ENCODE measurements at regions not wholly inside any gene's neighbourhood (a gene's known extent, or its start where the extent isn't known, plus 50 kb on each side); places are given as distances from the start of the nearest gene placed in this dataset.
"Not testable (repeated sequence)": the region's sequence is repeated elsewhere in the genome, so short reads cannot be mapped to it uniquely, and the experiment has no call there.

GRCh38 chr12:126036348-126036747 is 971.1 kb downstream of the AACS start:
- no peak overlapping the region for H3K4me2 ChIP-seq (ENCODE audit: insufficient read depth, low read length)
- no peak overlapping the region for H3K27ac ChIP-seq (ENCODE audit: low read depth, low read length)
- DNase-seq (ENCODE audit: insufficient read length, low spot score, missing footprints): no peak
- no peaks in the 10 kb centered on the region for H3K27me3 ChIP-seq (ENCODE audit: insufficient read depth, low read length)
- no peaks in the 10 kb centered on the region for H3K4me1 ChIP-seq (ENCODE audit: insufficient read depth, low read length)
- H3K4me3 ChIP-seq (ENCODE audit: insufficient read depth, low read length): no peak overlapping the region
- TF ChIP-seq CTCF (IDR thresholded peaks at IDR 0.05; ENCODE audit: extremely low read depth, low read depth, low read length): no peak
- no peak overlapping the region for H2AFZ ChIP-seq (ENCODE audit: low read length)
- H3K79me2 ChIP-seq (ENCODE audit: insufficient read depth, low read length): no peaks in the 10 kb centered on the region
- peaks cover 2% of the 10 kb centered on the region for H3K9me3 ChIP-seq (ENCODE audit: low read depth, low read length)
- no peaks in the 10 kb centered on the region for H4K20me1 ChIP-seq (ENCODE audit: insufficient read depth, low read length)
- H3K36me3 ChIP-seq (ENCODE audit: insufficient read depth, low read length): no peaks in the 10 kb centered on the region

GRCh38 chr12:126038434-126038833 is 973.2 kb downstream of the AACS start:
- Histone ChIP-seq H3K4me3 (ENCODE audit: insufficient read depth, low read length) (no peak overlapping the region), H2AFZ (ENCODE audit: low read length) (no peak overlapping the region), H3K79me2 (ENCODE audit: insufficient read depth, low read length) (no peaks in the 10 kb centered on the region), H3K4me1 (ENCODE audit: insufficient read depth, low read length) (no peaks in the 10 kb centered on the region), H3K9me3 (ENCODE audit: low read depth, low read length) (no peaks in the 10 kb centered on the region), H3K27ac (ENCODE audit: low read depth, low read length) (no peak overlapping the region), H4K20me1 (ENCODE audit: insufficient read depth, low read length) (no peaks in the 10 kb centered on the region), H3K36me3 (ENCODE audit: insufficient read depth, low read length) (no peaks in the 10 kb centered on the region), H3K4me2 (ENCODE audit: insufficient read depth, low read length) (no peak overlapping the region), H3K27me3 (ENCODE audit: insufficient read depth, low read length) (no peaks in the 10 kb centered on the region)
- TF ChIP-seq CTCF (IDR thresholded peaks at IDR 0.05; ENCODE audit: extremely low read depth, low read depth, low read length): no peak
- DNase-seq (ENCODE audit: insufficient read length, low spot score, missing footprints): no peak

- Histone ChIP-seq H4K20me1 (ENCODE audit: insufficient read depth, low read length) (no peaks in the 10 kb centered on the region), H3K27me3 (ENCODE audit: insufficient read depth, low read length) (no peaks in the 10 kb centered on the region), H3K36me3 (ENCODE audit: insufficient read depth, low read length) (no peaks in the 10 kb centered on the region), H2AFZ (ENCODE audit: low read length) (no peak overlapping the region), H3K9me3 (ENCODE audit: low read depth, low read length) (no peaks in the 10 kb centered on the region), H3K27ac (ENCODE audit: low read depth, low read length) (no peak overlapping the region), H3K4me2 (ENCODE audit: insufficient read depth, low read length) (no peak overlapping the region), H3K4me3 (ENCODE audit: insufficient read depth, low read length) (no peak overlapping the region), H3K4me1 (ENCODE audit: insufficient read depth, low read length) (no peaks in the 10 kb centered on the region), H3K79me2 (ENCODE audit: insufficient read depth, low read length) (no peaks in the 10 kb centered on the region)
- no peak for DNase-seq (ENCODE audit: insufficient read length, low spot score, missing footprints)
- no peak for TF ChIP-seq CTCF (IDR thresholded peaks at IDR 0.05; ENCODE audit: extremely low read depth, low read depth, low read length)
These were observed 975.1 kb downstream of the AACS start for GRCh38 chr12:126040307-126040706.

GRCh38 chr12:126042286-126042685 is 977.1 kb downstream of the AACS start:
- Histone ChIP-seq H4K20me1 (ENCODE audit: insufficient read depth, low read length) (no peaks in the 10 kb centered on the region), H3K79me2 (ENCODE audit: insufficient read depth, low read length) (no peaks in the 10 kb centered on the region), H3K9me3 (ENCODE audit: low read depth, low read length) (no peaks in the 10 kb centered on the region), H3K4me3 (ENCODE audit: insufficient read depth, low read length) (no peak overlapping the region), H3K36me3 (ENCODE audit: insufficient read depth, low read length) (no peaks in the 10 kb centered on the region), H2AFZ (ENCODE audit: low read length) (no peak overlapping the region), H3K4me2 (ENCODE audit: insufficient read depth, low read length) (no peak overlapping the region), H3K4me1 (ENCODE audit: insufficient read depth, low read length) (no peaks in the 10 kb centered on the region), H3K27me3 (ENCODE audit: insufficient read depth, low read length) (no peaks in the 10 kb centered on the region), H3K27ac (ENCODE audit: low read depth, low read length) (no peak overlapping the region)
- no peak for TF ChIP-seq CTCF (IDR thresholded peaks at IDR 0.05; ENCODE audit: extremely low read depth, low read depth, low read length)
- DNase-seq (ENCODE audit: insufficient read length, low spot score, missing footprints): no peak

- not testable (repeated sequence) for H3K27me3 ChIP-seq (ENCODE audit: insufficient read depth, low read length); H3K9me3 ChIP-seq (ENCODE audit: low read depth, low read length); H3K79me2 ChIP-seq (ENCODE audit: insufficient read depth, low read length); H3K27ac ChIP-seq (ENCODE audit: low read depth, low read length); H3K4me3 ChIP-seq (ENCODE audit: insufficient read depth, low read length); H4K20me1 ChIP-seq (ENCODE audit: insufficient read depth, low read length); DNase-seq (ENCODE audit: insufficient read length, low spot score, missing footprints); H3K4me1 ChIP-seq (ENCODE audit: insufficient read depth, low read length); H3K4me2 ChIP-seq (ENCODE audit: insufficient read depth, low read length); H3K36me3 ChIP-seq (ENCODE audit: insufficient read depth, low read length); H2AFZ ChIP-seq (ENCODE audit: low read length)
These were observed 984.3 kb downstream of the AACS start for GRCh38 chr12:126049501-126049900.
